HG03039 (cell line): ENCODE measurements at regions not wholly inside any gene's neighbourhood (a gene's known extent, or its start where the extent isn't known, plus 50 kb on each side); places are given as distances from the start of the nearest gene placed in this dataset.
"Not testable (repeated sequence)": the region's sequence is repeated elsewhere in the genome, so short reads cannot be mapped to it uniquely, and the experiment has no call there.

Source experiments
- ATAC-seq: cut with Tn5 transposase; IDR thresholded peaks from one replicate; pipeline ENCODE4 v1.9.1; 2021; ENCODE audit warnings: mild to moderate bottlenecking, moderate library complexity; ENCODE audit not compliant: unreplicated experiment

- no peak for ATAC-seq
Measured at GRCh38 chr4:104549736-104550135, 55.0 kb upstream of the CXXC4 start.

GRCh38 chr4:104559502-104559901, 64.8 kb upstream of the CXXC4 start:
- no peak for ATAC-seq

- ATAC-seq, result no peak
Measured at GRCh38 chr4:104571341-104571740, 76.6 kb upstream of the CXXC4 start.

GRCh38 chr4:104574371-104574770, 79.7 kb upstream of the CXXC4 start:
- no peak for ATAC-seq

GRCh38 chr4:104575278-104575677, 80.6 kb upstream of the CXXC4 start:
- no peak for ATAC-seq

GRCh38 chr4:104577405-104577804, 82.7 kb upstream of the CXXC4 start:
- ATAC-seq, result no peak

GRCh38 chr4:104581476-104581875, 86.8 kb upstream of the CXXC4 start:
- ATAC-seq, result not testable (repeated sequence)

- not testable (repeated sequence) for ATAC-seq
Measured at GRCh38 chr4:104582056-104582455, 87.4 kb upstream of the CXXC4 start.

- ATAC-seq, result no peak
Measured at GRCh38 chr4:104589264-104589868, 94.7 kb upstream of the CXXC4 start.

GRCh38 chr4:104591510-104591911, 96.8 kb upstream of the CXXC4 start:
- no peak for ATAC-seq

- no peak for ATAC-seq
Measured at GRCh38 chr4:104592183-104592582, 97.5 kb upstream of the CXXC4 start.

- no peak for ATAC-seq
Measured at GRCh38 chr4:104593019-104593418, 98.3 kb upstream of the CXXC4 start.

- no peak for ATAC-seq
Measured at GRCh38 chr4:104596189-104596588, 101.5 kb upstream of the CXXC4 start.

GRCh38 chr4:104615496-104615895, 120.8 kb upstream of the CXXC4 start:
- ATAC-seq, result no peak

- no peak for ATAC-seq
Measured at GRCh38 chr4:104615926-104616325, 121.2 kb upstream of the CXXC4 start.

GRCh38 chr4:104616401-104616820, 121.7 kb upstream of the CXXC4 start:
- no peak for ATAC-seq

- no peak for ATAC-seq
Measured at GRCh38 chr4:104625706-104626105, 131.0 kb upstream of the CXXC4 start.

GRCh38 chr4:104629601-104630000, 134.9 kb upstream of the CXXC4 start:
- no peak for ATAC-seq

GRCh38 chr4:104630272-104630671, 135.6 kb upstream of the CXXC4 start:
- no peak for ATAC-seq

- ATAC-seq, result no peak
Measured at GRCh38 chr4:104631000-104631399, 136.3 kb upstream of the CXXC4 start.

- ATAC-seq, result no peak
Measured at GRCh38 chr4:104641418-104641817, 146.7 kb upstream of the CXXC4 start.

GRCh38 chr4:104642521-104642920, 147.8 kb upstream of the CXXC4 start:
- no peak for ATAC-seq

- no peak for ATAC-seq
Measured at GRCh38 chr4:104643805-104644204, 149.1 kb upstream of the CXXC4 start.
